Heart right ventricle (tissue), 16 donors: ENCODE measurements at regions not wholly inside any gene's neighbourhood (a gene's known extent, or its start where the extent isn't known, plus 50 kb on each side); places are given as distances from the start of the nearest gene placed in this dataset.

ENCODE experiments used
- ATAC-seq, 8 donors: fragments of 200-7000 bp; cut with Tn5 transposase; one replicate each; pipeline ENCODE4 v1.9.1; 2020; ENCODE audit warnings: mild to moderate bottlenecking in 8 of 8, moderate library complexity in 8 of 8, moderate number of reproducible peaks in 1 of 8
- DNase-seq, 2 donors: peaks; one replicate each; pipeline ENCODE4 v3.0.0-alpha.2; 2020
- H3K27ac ChIP-seq, 10 donors: fragments of 200-600 bp; sonication (generic) in 2 of 10; one replicate each; pipeline versions ENCODE4 v1.5.0 to v1.8.0; 2020 to 2022; ENCODE audit warnings: mild to moderate bottlenecking in 3 of 10
- H3K27me3 ChIP-seq, 7 donors: fragments of 200-600 bp; one replicate each; pipeline ENCODE4 v1.8.0; 2021 to 2022; ENCODE audit warnings: mild to moderate bottlenecking in 2 of 7
- H3K36me3 ChIP-seq, 9 donors: fragments of 200-600 bp; sonication (generic) in 1 of 9; one replicate each; pipeline versions ENCODE4 v1.5.0 to v1.8.0; 2020 to 2022; ENCODE audit warnings: mild to moderate bottlenecking in 2 of 9
- H3K4me1 ChIP-seq, 9 donors: fragments of 200-600 bp; sonication (generic) in 1 of 9; one replicate each; pipeline versions ENCODE4 v1.5.0 to v1.8.0; 2020 to 2022; ENCODE audit warnings: mild to moderate bottlenecking in 4 of 9
- H3K4me3 ChIP-seq, 10 donors: fragments of 200-600 bp; sonication (generic) in 2 of 10; one replicate each; pipeline versions ENCODE4 v1.5.0 to v1.8.0; 2020 to 2022; ENCODE audit warnings: mild to moderate bottlenecking in 7 of 10, moderate library complexity in 2 of 10
- H3K9me3 ChIP-seq, 11 donors: fragments of 200-600 bp in 10 of 11; sonication (generic) in 2 of 11; one replicate each; pipeline versions ENCODE4 v1.5.0 to v1.8.0; 2013 to 2022; ENCODE audit warnings: mild to moderate bottlenecking in 2 of 11, control low read depth in 1 of 11, moderate library complexity in 1 of 11
- CTCF ChIP-seq, 9 donors: fragments of 200-600 bp; sonication (generic) in 2 of 9; IDR thresholded peaks; one replicate each; pipeline versions ENCODE4 v1.5.0 to v1.8.0; 2021 to 2022; ENCODE audit warnings: antibody characterized with exemption in 9 of 9, mild to moderate bottlenecking in 5 of 9, moderate library complexity in 1 of 9
- WGBS, 2 donors: extraction: QIAGEN DNeasy Blood & Tissue Kit; methylation state at CpG; one replicate each; pipeline ENCODE4 v1.1.7; 2013; ENCODE audit warnings: inconsistent platforms in 1 of 2; 5-methylcytosine and 5-hydroxymethylcytosine counted together
- intact Hi-C, 10 donors: fragments of 100-400 bp; cut with DNase I; formaldehyde crosslinking; loops; one replicate each; pipeline versions ENCODE4 v1.11.1 to v1.14.2; 2022
- donor health status: Arrhythmogenic right ventricular cardiomyopathy.
- donor health status: ischemic (EF 13 %, LVEDD 7.1; RV severe dilation, severe dysfunction).
- donor health status: healthy with polysubstance abuse.
- donor health status: DM: no; HTN: yes; CAD: no.
- donor health status: DM: no; HTN: no; CAD: no.
- donor health status: ischemic (EF 25% LVEDD 6.9; RV normal size, moderate dysfunction).
- donor health status: ischemic (EF 25% LVEDD 5.7; RV mildly dilated, moderate dysfunction).
- donor health status: healthy.
- donor health status: DM: yes; HTN: yes; CAD: no.
- donor health status: Ischemic cardiomyopathy.
- donor health status: ischemic (EF 35%, LVEDD 5.7; RV mildly dilated, moderate dysfunction).
- donor health status: nonischemic (EF 11% LVEDD 7.7; RV severe dilation, severe dysfunction).
- donor health status: DM: yes; HTN: yes; CAD: no.
- donor health status: PGD.
- donor health status: ischemic (EF 29% LVEDD 5.4; RV normal size, mild dysfunction).
- donor health status: nonischemic (EF 23%, LVEDD 6.1; RV moderate dilation, normal function).

DNA sequence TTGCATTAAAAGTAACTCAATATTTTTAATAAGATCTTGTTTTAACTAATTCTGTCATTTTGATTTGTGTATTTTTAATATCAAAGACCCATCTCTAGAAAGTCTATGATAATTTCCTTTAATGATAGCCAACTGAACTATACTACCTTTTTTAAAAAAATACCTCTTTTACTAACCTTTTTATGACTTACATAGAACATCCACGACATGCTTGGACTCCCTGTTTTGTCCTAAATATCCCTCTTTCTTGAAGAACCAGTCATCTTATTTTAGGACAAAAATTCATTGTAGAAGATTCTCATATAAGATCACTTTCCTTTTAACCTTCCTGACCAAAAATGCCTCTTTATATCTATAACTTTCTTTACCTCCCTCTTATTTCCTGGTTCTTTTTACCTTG, 76.8 kb upstream of the GC start:
- H3K4me1 ChIP-seq = no peaks in the 10 kb centered on the region
- H3K27ac ChIP-seq = no peak overlapping the region
- H3K27me3 ChIP-seq = no peaks in the 10 kb centered on the region
- H3K9me3 ChIP-seq = peaks cover 0 to 68% (median 10%) of the 10 kb centered on the region in 11 donors
- no peak for TF ChIP-seq CTCF (IDR thresholded peaks at IDR 0.05)
- DNase-seq = no peak
- H3K36me3 ChIP-seq = no peaks in the 10 kb centered on the region
- ATAC-seq = no peak
- 33 to 36% methylated on average over 1 of the region's 1 CpG for WGBS, 2 donors
- H3K4me3 ChIP-seq = no peak overlapping the region
- intact Hi-C loops = no loop called here

DNA sequence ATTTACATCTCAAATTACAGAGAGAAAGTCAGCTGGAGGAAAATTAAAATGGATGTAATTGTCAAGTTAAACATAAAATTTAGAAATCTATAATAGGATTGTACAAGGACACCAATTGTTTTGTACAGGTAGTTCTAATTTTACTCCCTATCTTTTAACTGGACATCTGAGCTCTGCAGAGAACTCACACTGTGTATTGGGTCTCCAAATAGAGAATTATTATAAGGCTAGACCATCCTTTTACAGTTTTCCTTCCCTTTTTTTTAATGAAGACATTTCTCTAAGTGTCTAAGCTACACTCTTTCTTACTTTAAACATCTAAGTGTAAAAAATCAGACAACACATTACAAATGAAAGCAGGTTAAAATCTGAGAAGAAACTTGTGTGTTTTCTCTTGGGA, 78.4 kb upstream of the GC start:
- Histone ChIP-seq H3K27ac (no peak overlapping the region), H3K4me3 (no peak overlapping the region), H3K4me1 (no peaks in the 10 kb centered on the region), H3K27me3 (no peaks in the 10 kb centered on the region), H3K36me3 (no peaks in the 10 kb centered on the region), H3K9me3 (peaks cover 0 to 75% (median 10%) of the 10 kb centered on the region in 11 donors)
- DNase-seq (no peak), ATAC-seq (no peak)
- intact Hi-C loops = no loop called here
- TF ChIP-seq CTCF (IDR thresholded peaks at IDR 0.05) = no peak

- H3K4me1 ChIP-seq = no peaks in the 10 kb centered on the region
- no peaks in the 10 kb centered on the region for H3K27me3 ChIP-seq
- ATAC-seq (no peak), DNase-seq (no peak)
- H3K36me3 ChIP-seq = no peaks in the 10 kb centered on the region
- no peak overlapping the region for H3K27ac ChIP-seq
- no peak overlapping the region for H3K4me3 ChIP-seq
- no peak for TF ChIP-seq CTCF (IDR thresholded peaks at IDR 0.05)
- intact Hi-C loops = no loop called here
- 89 to 92% methylated on average over 3 of the region's 3 CpGs for WGBS, 2 donors
- peaks cover 0 to 75% (median 10%) of the 10 kb centered on the region in 11 donors for H3K9me3 ChIP-seq
Measured at GRCh38 chr4:71863457-71863856, 79.6 kb upstream of the GC start.

GRCh38 chr4:71864380-71864779, 80.5 kb upstream of the GC start:
- H3K36me3 ChIP-seq = no peaks in the 10 kb centered on the region
- H3K4me3 ChIP-seq = no peak overlapping the region
- no peak overlapping the region for H3K27ac ChIP-seq
- peaks cover 0 to 69% (median 10%) of the 10 kb centered on the region in 11 donors for H3K9me3 ChIP-seq
- intact Hi-C loops = no loop called here
- H3K4me1 ChIP-seq = no peaks in the 10 kb centered on the region
- ATAC-seq (no peak), DNase-seq (no peak)
- no peak for TF ChIP-seq CTCF (IDR thresholded peaks at IDR 0.05)
- WGBS, 2 donors = 60 to 68% methylated on average over 2 of the region's 2 CpGs
- no peaks in the 10 kb centered on the region for H3K27me3 ChIP-seq
